ENCODE measurements at regions not wholly inside any gene's neighbourhood (a gene's known extent, or its start where the extent isn't known, plus 50 kb on each side); places are given as distances from the start of the nearest gene placed in this dataset.
"Not testable (repeated sequence)": the region's sequence is repeated elsewhere in the genome, so short reads cannot be mapped to it uniquely, and the experiment has no call there.

DNA sequence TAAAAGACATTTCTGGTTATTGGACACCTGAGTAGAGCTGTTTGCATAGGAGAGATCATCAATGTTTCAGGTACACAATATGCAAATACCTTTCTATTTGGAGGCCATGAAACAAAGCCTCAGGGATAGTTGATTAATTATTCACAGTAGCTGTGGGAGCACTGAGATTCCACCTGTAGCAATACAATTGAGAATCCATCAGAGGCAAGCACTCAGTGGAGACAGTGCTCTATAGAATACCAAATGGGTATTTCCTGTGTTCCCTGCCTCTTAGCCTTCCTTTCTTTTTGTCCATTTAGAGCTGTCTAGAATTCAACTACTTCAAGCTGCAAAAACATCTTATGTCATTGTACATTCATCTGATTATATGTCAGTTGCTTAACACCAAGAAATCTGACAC lies 1754.0 kb upstream of the ACO1 start:
- peak; percentile 25 for DNase-seq

DNA sequence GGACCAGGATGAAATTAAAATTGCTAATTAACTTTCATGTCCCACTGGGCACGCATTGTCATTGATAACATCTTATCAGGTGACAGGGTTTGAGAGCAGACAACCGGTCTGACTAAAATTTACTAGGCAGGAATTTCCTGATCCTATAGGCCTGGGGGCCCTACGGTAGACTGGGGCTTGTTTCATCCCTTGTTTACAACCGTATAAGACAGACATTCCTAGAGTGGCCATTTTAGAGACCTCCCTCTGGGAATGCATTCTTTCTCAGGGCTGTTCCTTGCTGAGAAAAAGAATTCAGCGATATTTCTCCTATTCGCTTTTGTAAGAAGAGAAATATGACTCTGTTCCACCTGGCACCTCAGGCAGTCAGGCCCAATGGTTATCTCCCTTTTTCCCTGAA lies 1737.8 kb upstream of the ACO1 start:
- DNase-seq = not testable (repeated sequence)

DNA sequence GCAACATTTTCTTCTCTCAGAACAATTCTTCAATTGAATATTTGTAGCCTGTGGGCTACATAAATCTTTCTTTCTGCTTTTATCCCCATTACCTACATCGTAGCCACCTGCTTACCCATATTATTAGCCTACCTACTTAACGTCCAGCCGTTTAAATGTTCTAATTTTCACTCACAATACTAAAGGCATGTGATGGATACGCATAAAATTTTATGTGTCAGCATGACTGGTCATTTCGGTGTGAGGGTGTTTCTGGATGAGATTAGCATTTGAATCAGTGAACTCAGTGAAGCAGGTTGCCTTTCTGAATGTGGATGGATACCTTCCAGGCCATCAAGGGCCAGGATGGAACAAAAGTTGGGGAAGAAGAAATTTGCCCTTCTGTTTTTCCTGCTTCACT lies 1722.5 kb upstream of the ACO1 start:
- no peak for DNase-seq

DNA sequence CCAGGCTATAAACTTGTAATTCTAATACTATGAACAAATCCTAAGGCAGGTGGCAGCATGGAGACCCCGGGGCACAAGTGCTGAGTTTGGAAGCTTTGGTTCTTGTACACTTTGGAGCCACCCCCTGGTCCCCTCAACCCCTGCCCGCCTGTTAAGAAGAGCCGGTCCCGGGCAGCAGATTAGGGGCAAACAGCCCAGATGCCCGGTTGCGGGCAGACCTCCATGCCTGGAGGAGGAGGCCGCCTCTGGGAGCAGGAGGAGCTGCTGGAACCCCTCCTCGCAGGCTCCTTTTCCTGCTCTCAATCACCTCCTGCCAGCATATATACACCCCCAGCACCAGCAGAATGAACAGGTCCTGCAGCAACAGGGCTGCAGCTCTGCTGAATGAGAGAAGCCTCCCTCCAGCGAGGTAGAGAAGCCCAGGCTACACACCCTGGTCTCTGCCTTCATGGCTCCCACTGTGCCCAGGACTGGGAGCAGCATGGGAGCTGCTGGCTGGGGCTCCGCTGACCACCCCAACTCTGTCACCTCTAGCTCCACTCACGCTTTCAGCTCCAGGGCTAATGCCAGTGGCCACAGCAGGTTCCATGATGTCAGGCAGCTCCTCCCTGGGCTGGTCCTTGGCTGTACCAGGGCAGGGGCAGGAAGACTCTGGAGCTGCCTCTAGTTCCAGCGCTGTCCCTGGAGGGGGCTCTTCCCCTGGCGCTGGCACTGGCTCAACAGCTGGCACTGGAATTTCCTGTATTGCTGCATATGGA lies 1713.5 kb upstream of the ACO1 start:
- DNase-seq = no peak

DNA sequence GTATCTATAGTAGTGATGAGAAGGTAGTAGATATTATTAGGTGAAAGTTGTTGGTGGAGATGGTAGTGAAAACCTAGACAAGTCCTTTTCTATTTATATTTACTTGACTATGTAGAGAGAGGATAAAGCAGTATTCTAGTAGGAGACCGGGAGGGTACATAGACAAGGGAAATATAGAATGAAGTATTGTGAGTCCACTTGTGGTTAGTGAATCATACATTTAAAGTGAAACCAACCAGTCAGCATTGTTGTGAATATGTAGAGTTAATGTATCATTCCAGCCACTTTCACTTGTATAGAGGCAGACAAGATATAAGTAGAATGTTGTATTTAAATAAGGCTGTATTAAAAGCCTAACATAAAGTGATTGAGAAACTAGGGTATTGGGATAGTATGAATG lies 1711.3 kb upstream of the ACO1 start:
- DNase-seq = no peak

DNA sequence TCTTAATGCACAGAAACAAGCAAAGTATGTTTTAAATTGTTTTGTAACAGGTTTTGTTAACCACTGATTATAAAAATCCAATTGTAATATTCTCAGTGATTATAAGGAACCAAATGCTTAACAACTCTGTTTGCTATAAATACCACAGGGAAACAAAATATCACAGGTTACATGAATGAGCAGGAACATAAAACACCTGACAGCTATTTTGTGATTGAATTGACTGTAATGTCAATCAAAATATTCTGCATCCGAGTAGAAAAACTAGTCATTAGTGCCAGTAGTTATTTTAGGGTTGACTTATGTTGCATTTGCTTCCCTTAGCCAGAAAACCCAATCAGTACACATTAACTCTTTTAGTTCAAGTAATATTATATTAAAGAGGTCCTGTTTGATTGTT lies 1707.8 kb upstream of the ACO1 start:
- no peak for DNase-seq

DNA sequence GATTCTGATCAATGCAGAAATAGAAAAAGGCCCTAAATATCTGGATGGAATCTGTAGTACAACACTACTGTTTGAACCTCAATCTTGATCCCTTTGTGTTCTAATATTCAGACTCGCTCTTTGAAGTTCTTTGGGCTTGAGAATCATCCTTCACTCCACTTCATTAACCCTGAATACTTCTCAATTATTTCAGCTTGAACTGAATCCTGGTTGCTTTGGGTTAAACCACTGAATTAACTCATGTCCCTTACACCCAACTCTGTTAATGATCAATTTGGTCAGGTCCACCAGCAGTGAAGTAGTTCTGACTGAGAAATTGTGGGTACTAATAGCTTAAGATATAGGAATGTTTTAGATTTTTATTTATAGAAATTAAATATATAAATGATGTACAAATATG lies 1707.2 kb upstream of the ACO1 start:
- no peak for DNase-seq

DNA sequence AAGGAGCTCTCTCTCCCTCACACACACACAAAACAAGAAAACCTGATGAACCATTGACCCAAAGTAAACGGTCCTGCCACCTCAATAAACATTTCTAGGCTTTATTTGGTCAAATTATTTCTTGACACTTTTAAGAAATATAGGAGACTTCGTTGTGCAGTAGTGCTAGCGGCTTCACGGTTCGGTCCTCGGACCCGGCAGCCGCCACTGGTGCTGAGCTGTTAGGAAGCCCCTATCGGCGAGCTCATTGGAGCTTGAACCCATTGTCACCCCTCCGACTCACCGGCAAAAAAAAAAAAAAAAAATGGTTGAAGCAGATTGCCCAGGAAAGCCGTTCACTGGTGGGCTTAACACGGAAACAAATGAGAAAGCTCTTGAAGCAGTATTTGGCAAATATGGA lies 1695.6 kb upstream of the ACO1 start:
- no peak for DNase-seq

DNA sequence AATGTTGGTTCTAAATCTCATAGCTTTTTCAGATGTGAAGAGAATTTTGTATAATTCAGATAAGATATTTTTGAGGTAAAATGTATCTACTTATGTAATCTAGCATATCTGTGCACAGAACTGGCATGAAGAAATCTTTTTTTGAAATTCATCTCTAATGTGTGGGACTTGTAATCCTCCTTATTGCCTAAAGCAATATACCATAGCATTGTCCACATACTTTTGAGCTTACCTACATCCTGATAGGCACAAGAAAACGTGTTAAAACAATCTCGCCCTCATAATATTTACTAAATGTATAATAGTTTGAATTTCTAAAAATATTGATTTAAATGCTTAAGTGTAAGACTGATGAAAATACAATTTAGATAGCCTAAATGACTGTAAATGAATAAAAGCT lies 1686.5 kb upstream of the ACO1 start:
- DNase-seq = no peak

DNA sequence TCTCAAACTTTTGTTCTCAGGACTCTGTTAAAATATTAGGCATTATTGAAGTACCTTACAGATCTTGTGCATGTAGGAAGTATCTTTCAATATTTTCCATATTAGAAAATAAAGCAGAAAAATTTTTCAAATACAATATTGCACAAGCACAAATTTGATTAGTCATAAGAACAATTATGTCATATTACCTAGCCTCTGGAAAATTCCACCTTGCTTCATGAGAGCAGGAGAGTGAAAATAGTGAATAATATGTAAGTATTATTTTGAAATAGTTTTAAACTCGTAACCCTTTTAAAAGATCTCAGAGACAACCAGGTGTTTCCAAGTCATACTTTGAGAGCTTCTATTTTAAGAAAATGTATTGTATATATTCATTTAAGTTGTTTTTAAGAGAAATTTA lies 1672.9 kb upstream of the ACO1 start:
- DNase-seq = no peak

DNA sequence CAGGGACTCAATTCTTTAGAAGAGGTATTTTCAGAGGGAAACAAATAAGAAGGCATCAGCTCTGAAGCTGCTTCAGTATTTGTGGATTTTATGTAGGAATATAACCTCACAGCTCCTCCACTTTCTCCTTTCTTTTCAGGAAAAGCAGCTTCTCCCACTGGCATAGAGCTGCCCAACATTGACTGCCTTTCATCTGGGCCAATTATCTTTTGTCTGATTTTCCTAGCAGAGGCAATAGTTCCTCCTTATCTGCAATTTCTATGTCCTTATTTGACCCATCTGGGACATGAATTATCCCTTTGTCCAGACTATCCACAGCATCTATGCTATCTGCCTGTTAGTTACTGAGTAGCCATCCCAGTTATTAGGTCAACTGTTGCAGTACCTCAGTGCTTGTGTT lies 1671.2 kb upstream of the ACO1 start:
- no peak for DNase-seq

DNA sequence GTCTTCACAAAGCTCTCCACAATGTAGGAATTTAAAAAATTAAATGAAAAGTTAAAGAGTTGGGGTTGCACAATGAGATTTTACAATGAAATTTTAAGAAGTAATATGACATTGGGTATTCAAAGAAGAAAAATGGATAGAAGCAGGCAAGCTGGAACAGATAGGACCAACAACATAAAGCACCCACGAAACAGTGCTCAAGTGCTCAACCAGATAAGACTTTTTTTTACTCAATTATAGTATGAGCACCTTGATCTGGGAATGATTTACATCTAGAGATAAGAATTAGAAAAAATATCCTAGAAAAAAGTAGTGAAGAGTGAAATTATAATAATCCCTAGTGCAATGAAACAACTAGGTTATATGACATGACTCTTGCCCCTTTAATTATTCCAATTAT lies 1670.1 kb upstream of the ACO1 start:
- DNase-seq = no peak

DNA sequence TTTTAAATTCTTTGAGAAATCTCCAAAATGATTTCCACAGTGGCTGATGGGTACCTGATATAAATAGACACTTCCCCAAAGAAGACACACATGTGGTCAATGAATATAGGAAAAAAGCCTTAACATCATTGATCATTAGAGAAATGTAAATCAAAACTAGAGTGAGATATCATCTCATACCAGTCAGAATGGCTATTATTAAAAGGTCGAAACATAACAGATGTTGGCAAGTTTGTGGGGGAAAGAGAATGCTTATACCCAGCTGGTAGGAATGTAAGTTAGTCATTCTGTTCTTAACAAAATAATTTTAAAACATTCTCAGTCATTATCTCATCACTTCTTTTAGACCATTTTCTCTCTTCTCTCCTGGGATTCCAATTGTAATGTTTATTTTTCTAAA lies 1666.0 kb upstream of the ACO1 start:
- no peak for DNase-seq

DNA sequence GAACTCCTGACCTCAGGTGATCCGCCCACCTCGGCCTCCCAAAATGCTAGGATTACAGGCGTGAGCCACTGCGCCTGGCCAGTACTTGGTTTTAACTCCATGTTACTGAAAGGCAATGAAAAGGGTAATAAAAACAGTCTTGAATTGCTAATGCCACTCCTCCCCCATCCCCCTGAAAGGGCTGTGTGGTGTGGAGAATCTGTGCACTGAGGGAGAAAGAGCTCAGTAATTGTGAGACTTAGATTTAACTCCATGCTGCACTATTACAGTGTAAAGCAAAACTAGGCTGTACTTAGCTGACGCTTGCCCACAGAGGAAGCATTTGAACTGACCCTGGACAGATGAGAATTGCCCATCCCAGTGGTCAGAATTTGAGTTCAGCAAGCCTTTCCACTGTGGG lies 1662.4 kb upstream of the ACO1 start:
- DNase-seq = no peak

DNA sequence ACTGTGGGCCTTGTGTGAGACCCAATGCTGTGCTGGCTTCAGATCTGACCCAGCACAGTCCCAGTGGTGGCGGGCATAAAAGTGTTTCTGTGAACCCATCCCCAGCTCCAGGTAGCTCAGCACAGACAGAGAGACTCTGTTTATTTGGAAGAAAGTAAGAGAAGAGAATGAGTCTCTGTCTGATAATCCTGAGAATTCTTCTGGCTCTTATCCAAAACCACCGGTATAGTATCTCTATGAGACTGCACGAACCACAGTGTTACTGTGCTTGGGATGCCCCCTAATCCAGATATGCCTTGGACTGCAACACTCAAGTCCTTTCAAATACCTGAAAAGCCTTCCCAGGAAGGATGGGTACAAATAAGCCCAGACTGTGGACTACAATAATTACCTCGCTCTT lies 1660.8 kb upstream of the ACO1 start:
- no peak for DNase-seq

DNA sequence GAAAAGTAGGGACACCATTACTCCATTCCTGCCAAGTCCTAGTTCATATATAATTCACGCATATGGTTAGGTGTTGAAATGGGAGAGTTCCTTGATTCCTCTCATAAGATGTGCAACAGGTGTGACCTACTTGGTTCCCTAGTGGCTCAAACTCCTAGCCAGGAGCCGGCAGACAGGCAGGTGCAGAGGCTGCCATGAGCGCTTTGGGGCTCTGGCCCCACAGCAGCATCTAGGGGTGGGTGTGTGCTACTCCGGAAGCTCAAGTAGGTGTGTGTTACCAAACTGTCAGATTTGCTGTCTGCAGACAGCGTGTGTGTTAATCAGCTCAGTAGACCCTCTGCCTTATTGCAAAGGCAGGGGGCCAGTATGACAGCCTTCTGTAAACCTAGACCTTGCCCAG lies 1652.4 kb upstream of the ACO1 start:
- no peak for DNase-seq

DNA sequence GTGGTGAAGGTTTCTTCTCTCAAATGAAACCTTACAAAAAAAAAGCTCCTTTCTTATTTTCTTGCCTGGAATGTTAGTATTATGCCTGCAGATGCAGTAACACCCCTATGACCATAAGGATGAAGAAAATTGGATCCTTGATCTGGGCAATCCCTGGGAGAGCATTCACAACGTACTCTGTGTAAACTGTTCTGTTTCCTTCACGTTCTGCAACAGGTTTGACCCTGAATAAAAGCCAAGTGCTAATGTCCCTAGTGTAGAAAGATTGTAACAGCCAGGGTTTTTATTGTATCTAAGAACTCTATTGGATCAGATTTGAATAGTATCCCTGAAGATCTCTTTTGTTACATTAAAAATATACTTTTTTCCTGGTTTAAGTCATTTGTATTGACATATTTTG lies 1639.6 kb upstream of the ACO1 start:
- DNase-seq = no peak

DNA sequence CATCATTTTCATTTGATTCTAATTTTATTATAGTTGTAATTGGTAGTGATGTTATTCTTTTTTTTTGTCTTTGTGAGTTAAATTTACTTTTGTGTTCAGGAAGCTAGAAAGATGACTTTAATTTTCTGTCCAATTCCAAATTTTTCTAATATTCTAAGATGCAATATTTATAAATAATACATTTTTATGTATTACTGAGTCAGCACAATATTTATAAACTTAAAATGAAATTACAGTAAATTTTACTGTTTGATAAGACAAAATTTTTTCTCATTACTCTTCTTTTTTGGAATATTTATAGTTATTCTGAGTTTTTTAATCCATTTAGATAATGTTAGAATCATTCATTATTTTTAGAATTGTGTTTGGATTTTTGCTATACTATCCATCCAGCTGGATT lies 1637.9 kb upstream of the ACO1 start:
- no peak for DNase-seq

DNA sequence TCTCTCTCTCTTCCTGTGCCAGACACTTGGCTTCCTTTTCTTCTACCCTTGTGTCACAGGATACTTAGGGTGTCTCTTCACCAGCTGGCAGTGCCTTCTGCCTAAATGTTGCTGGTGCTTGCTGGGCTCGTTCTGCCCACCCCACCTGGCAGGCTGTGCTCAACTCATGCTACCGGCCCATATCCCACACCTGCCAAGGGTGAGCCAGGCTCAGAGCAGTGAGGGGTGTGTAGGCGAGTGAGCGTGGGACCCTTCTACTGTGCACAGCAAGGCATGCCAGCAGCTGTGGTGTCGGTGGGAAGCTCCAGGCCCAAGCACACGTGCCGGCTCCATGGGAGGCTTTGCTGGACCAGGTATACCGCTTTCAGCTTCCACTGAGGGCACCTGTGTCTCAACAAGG lies 1626.7 kb upstream of the ACO1 start:
- no peak for DNase-seq

DNA sequence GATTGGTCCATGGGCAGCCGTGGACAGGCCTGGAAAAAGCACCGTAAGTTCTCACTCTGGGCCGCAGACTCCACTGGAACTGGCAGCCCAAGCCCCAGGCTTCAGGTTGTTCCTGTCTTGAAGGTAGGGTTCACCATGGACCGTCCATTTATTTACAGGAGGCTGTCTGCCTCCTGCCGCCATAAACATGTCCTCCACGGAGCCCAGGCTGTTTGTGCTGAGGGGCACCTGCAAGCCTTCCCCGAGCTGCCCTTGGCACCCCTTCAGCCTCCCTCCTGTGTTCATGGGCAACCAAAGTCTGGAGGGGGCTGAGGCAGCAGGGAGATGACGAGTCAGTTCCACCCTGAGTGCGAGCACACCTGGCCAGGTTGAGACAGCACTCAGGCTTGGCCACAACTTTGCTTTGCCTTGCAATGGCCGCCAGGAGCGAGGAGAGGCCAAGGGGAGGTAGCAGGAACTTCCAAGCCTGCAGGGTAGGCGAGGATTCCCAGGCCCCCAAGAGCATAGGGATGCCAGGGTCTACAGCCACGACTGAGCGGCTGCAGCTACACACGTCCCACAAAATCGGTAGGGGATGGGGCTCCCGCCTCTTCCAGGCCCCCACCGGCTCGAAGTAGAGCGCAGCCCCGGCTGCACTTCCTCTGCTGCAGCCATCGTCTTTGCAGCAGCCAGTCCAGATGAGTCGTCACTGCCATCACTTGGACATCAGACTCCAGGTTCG lies 1625.6 kb upstream of the ACO1 start:
- no peak for DNase-seq

DNA sequence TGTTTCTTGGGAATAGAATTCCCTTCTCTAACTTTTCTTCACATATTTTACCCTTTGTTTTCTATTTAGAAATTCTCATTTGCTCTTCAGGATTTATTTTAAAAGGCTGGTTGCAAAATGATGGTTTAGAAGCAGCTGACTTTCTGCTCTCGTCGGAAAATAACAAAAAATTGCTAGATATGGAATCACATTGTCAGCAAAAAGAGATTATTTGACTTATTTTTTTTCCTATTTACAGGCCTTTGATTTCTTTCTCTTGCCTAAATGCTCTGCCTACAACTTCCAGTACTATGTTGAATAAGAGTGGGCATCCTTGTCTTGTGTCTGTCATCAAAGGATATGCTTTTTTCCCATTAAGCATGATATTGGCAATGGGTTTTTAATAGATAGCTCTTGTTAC lies 1619.1 kb upstream of the ACO1 start:
- DNase-seq = no peak

DNA sequence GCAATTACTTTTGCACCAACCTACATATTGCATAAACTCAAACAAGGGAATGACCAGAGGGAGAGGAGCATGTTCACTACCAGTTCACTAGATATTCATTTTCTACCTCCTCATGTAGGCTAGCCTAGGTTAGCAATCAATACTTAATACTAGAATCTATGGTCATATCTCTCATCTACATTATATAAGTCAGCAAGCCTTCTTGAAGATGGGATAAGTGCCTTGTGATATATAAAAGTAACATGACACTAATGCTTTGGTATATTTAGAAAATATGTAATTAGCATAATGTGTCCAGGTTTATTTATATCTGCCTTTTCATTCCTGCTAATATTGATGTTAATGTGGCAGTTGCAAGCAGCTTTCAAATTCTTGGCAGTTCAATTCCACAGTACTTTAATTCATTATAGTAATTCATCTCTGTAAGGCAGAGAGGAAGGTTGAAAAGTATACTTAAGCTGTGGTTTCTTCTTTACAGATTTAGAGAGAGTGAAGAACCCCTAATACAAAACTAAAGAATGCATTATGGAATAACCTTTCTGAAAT lies 1613.2 kb upstream of the ACO1 start:
- DNase-seq = no peak

DNA sequence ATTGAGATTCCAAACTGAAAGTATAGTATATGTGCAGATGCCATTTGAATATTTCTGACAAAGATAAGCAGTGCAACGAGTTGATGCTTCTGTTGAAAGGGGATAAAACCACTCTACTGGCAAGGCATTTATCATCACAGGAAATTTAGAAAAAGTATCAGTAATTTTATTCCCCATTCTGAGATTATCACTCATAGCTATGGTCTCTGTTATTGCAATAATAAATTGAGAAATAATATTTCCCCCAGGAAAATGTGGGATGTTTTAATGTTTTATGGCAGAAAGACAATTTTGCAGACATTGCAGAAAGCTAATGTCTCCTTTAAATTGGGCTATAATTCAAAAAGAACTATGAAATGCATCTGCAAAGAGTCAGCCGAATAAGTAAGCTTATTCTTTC lies 1612.7 kb upstream of the ACO1 start:
- no peak for DNase-seq

DNA sequence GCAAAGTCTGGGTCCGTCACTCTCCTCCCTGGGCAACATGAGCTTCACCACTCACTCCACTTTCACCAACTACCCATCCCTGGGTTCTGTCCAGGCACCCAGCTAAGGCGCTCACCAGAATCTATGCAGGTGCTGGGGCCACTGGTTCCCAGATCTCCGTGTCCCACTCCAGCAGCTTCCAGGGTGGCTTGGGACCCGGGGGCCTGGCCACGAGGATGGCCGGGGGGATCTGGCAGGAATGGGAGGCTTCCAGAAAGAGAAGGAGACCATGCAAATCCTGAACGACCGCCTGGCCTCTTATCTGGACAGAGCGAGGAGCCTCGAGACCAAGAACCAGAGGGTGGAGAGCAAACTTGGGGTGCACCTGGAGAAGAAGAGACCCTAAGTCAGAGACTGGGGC lies 1611.0 kb upstream of the ACO1 start:
- DNase-seq = no peak

DNA sequence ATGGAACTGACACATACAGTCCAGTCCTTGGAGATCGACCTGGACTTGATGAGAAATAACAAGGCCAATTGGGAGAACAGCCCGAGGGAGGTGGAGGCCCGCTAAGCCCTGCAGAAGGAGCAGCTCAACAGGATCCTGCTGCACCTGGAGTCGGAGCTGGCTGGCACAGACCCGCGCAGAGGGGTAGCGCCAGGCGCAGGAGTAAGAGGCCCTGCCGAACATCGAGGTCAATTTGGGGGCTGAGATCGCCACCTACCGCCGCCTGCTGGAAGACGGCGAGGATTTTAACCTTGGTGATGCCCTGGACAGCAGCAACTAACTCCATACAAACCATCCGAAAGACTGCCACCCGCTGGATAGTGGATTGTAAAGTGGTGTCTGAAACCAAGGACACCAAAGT lies 1610.1 kb upstream of the ACO1 start:
- peak; percentile 12 for DNase-seq
